ENCODE measurements at regions not wholly inside any gene's neighbourhood (a gene's known extent, or its start where the extent isn't known, plus 50 kb on each side); places are given as distances from the start of the nearest gene placed in this dataset.

DNA sequence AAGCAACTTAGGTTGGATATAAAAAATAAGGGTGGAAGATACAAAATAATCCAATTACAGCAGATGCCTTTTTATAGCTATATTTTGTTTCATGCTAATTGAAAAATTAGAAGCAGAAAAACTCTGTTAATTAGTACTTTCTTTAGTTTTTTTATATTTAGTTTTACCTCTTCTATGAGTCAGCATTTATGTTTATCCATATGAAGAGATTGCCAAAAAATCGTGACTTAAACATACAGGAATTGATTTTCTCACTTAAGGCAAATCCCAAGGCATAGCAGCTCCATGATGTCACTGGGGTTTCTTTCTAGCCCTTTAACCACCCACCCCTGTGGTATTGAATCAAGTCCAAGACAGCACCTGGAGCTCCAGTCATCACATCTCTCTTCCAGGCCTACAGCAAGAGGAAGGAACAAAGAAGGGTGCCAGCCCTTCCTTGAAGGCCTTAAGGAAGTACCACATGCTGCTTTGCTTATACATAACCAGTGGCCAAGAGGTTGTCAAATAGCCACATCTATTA, 365.8 kb upstream of the TENM3 start:
- WGBS, 5 donors, result 56 to 73% (median 65%) methylated on average over 1 of the region's 1 CpG
- Histone ChIP-seq H3K9me3 (peaks cover 0 to 4% (median 0%) of the 10 kb centered on the region in 8 donors), H3K4me1 (no peaks in the 10 kb centered on the region), H3K36me3 (no peaks in the 10 kb centered on the region), H3K27ac (no peak overlapping the region), H3K4me3 (no peak overlapping the region), H3K27me3 (replicated peaks in 1 of 7) (no peaks in the 10 kb centered on the region)
- no peak for DNase-seq
- intact Hi-C loops (cut with DNase I; ENCODE audit: low total_unique reads), result no loop called here
- TF ChIP-seq POLR2AphosphoS5 (IDR thresholded peaks at IDR 0.05) (no peak), POLR2A (IDR thresholded peaks at IDR 0.05) (no peak)
- TF ChIP-seq, protein P1, sequence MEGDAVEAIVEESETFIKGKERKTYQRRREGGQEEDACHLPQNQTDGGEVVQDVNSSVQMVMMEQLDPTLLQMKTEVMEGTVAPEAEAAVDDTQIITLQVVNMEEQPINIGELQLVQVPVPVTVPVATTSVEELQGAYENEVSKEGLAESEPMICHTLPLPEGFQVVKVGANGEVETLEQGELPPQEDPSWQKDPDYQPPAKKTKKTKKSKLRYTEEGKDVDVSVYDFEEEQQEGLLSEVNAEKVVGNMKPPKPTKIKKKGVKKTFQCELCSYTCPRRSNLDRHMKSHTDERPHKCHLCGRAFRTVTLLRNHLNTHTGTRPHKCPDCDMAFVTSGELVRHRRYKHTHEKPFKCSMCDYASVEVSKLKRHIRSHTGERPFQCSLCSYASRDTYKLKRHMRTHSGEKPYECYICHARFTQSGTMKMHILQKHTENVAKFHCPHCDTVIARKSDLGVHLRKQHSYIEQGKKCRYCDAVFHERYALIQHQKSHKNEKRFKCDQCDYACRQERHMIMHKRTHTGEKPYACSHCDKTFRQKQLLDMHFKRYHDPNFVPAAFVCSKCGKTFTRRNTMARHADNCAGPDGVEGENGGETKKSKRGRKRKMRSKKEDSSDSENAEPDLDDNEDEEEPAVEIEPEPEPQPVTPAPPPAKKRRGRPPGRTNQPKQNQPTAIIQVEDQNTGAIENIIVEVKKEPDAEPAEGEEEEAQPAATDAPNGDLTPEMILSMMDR (IDR thresholded peaks at IDR 0.05 in 8 of 11, conservative IDR thresholded peaks at IDR 0.05 in 3 of 11), result no peak

DNA sequence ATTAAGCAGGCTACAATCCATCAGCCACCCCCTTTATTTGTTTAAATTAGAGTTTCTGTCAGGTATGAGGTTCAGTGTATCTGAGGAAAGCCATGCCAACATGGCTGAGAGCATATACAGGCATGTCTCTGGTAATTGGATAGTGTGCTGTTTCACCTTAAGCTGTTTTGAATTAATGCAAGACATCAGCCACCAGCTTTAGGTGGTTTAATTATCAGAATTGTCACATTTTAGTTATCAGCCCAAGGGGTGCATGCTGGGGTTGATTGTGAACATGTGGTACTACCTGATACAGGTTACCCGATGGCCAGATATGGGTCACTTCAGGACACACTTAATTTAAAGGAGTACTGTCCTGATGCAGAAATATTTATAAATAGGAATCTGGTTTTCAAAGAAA, 353.2 kb upstream of the TENM3 start:
- Histone ChIP-seq H3K27me3 (replicated peaks in 1 of 7) (no peaks in the 10 kb centered on the region), H3K9me3 (peaks cover 0 to 3% (median 0%) of the 10 kb centered on the region in 8 donors), H3K27ac (no peak overlapping the region), H3K4me1 (no peaks in the 10 kb centered on the region), H3K4me3 (no peak overlapping the region), H3K36me3 (no peaks in the 10 kb centered on the region)
- TF ChIP-seq, protein P1 (IDR thresholded peaks at IDR 0.05 in 8 of 11, conservative IDR thresholded peaks at IDR 0.05 in 3 of 11), result no peak
- TF ChIP-seq POLR2A (IDR thresholded peaks at IDR 0.05) (no peak), POLR2AphosphoS5 (IDR thresholded peaks at IDR 0.05) (no peak)
- intact Hi-C loops (cut with DNase I; ENCODE audit: low total_unique reads), result no loop called here
- no peak for DNase-seq
- 74 to 97% (median 86%) methylated on average over 1 of the region's 1 CpG for WGBS, 5 donors

DNA sequence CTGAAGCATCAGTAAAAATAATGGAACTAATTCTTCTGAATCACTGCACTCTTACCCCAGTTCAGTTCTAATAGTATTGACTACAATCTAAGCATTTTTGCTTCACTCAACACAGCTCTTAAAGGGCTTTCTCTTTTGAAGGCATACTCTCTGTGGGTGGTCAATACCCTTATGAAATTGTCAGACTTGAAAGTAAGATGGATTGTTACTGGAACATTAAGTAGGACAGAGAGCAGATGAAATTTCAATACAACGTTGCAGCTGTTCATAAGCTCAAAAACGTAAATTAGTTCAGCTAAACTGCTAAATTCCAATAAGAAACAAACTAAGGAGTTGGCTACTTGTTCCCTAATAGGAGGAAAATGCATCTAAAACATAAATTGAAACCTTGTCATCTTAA, 352.3 kb upstream of the TENM3 start:
- no peaks in the 10 kb centered on the region for H3K36me3 ChIP-seq
- peaks cover 0 to 6% (median 1%) of the 10 kb centered on the region in 8 donors for H3K9me3 ChIP-seq
- H3K27me3 ChIP-seq (replicated peaks in 1 of 7), result no peaks in the 10 kb centered on the region
- H3K4me1 ChIP-seq, result no peaks in the 10 kb centered on the region
- WGBS, 5 donors, result 42 to 66% (median 60%) methylated on average over 2 of the region's 2 CpGs
- TF ChIP-seq POLR2AphosphoS5 (IDR thresholded peaks at IDR 0.05) (no peak), POLR2A (IDR thresholded peaks at IDR 0.05) (no peak)
- TF ChIP-seq, protein P1 (IDR thresholded peaks at IDR 0.05 in 8 of 11, conservative IDR thresholded peaks at IDR 0.05 in 3 of 11), result no peak
- DNase-seq, result no peak
- no peak overlapping the region for H3K4me3 ChIP-seq
- intact Hi-C loops (cut with DNase I; ENCODE audit: low total_unique reads), result no loop called here
- no peak overlapping the region for H3K27ac ChIP-seq

DNA sequence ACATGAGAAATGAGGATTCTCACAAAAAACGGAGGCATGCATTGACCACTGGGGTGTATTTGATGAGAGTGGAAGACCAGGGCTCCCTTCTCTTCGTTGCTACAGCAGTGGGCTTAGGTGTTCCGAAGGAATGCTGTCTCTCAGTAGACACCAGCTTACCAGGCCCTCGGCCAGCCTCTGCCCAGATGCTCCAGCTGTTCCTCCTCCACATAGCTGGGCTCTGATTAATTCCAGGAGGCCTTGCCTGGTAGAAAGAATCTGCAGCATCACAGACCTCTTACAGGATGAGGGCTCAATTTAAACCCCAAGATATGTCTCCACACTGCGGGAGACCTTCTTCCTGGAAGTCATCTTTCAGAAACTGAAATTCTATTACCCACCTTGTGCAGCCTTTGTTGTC, 346.6 kb upstream of the TENM3 start:
- DNase-seq, result no peak
- Histone ChIP-seq H3K9me3 (peaks cover 0 to 9% (median 2%) of the 10 kb centered on the region in 8 donors), H3K36me3 (no peaks in the 10 kb centered on the region), H3K4me3 (no peak overlapping the region), H3K27ac (no peak overlapping the region), H3K27me3 (replicated peaks in 1 of 7) (no peaks in the 10 kb centered on the region), H3K4me1 (no peaks in the 10 kb centered on the region)
- WGBS, 5 donors, result 70 to 79% (median 71%) methylated on average over 5 of the region's 5 CpGs
- intact Hi-C loops (cut with DNase I; ENCODE audit: low total_unique reads), result no loop called here
- TF ChIP-seq, protein P1 (IDR thresholded peaks at IDR 0.05 in 8 of 11, conservative IDR thresholded peaks at IDR 0.05 in 3 of 11), result no peak
- TF ChIP-seq POLR2AphosphoS5 (IDR thresholded peaks at IDR 0.05), result no peak
- no peak for TF ChIP-seq POLR2A (IDR thresholded peaks at IDR 0.05)
